Ectodermal cell (in vitro differentiated cells): ENCODE measurements at regions not wholly inside any gene's neighbourhood (a gene's known extent, or its start where the extent isn't known, plus 50 kb on each side); places are given as distances from the start of the nearest gene placed in this dataset.

Source experiments
- H3K27ac ChIP-seq: 2 replicates; pipeline ENCODE4 v1.7.0; 2013; ENCODE audit warnings: mild to moderate bottlenecking, low read depth, low read length; ENCODE audit not compliant: insufficient read depth, poor library complexity, severe bottlenecking
- H3K27me3 ChIP-seq: 2 replicates; pipeline ENCODE4 v1.7.0; 2013; ENCODE audit warnings: mild to moderate bottlenecking, low read length; ENCODE audit not compliant: insufficient read depth, control insufficient read depth, poor library complexity, severe bottlenecking
- H3K36me3 ChIP-seq: one replicate; pipeline ENCODE4 v1.7.0; 2013; ENCODE audit warnings: low read length; ENCODE audit not compliant: control insufficient read depth, insufficient read depth
- H3K4me1 ChIP-seq: one replicate; pipeline ENCODE4 v1.7.0; 2013; ENCODE audit warnings: low read length; ENCODE audit not compliant: control insufficient read depth, insufficient read depth
- H3K4me3 ChIP-seq: 2 replicates; pipeline ENCODE4 v1.7.0; 2013; ENCODE audit warnings: low read depth, low read length, control low read depth; ENCODE audit not compliant: insufficient read depth
- H3K9me3 ChIP-seq: 2 replicates; pipeline ENCODE4 v1.7.0; 2013; ENCODE audit warnings: mild to moderate bottlenecking, low read length, moderate library complexity; ENCODE audit not compliant: control insufficient read depth
- WGBS, 2 experiments: methylation state at CpG; one replicate each; pipeline ENCODE4 v1.1.7; 2013; ENCODE audit warnings: missing lambda C conversion rate in 2 of 2; 5-methylcytosine and 5-hydroxymethylcytosine counted together

DNA sequence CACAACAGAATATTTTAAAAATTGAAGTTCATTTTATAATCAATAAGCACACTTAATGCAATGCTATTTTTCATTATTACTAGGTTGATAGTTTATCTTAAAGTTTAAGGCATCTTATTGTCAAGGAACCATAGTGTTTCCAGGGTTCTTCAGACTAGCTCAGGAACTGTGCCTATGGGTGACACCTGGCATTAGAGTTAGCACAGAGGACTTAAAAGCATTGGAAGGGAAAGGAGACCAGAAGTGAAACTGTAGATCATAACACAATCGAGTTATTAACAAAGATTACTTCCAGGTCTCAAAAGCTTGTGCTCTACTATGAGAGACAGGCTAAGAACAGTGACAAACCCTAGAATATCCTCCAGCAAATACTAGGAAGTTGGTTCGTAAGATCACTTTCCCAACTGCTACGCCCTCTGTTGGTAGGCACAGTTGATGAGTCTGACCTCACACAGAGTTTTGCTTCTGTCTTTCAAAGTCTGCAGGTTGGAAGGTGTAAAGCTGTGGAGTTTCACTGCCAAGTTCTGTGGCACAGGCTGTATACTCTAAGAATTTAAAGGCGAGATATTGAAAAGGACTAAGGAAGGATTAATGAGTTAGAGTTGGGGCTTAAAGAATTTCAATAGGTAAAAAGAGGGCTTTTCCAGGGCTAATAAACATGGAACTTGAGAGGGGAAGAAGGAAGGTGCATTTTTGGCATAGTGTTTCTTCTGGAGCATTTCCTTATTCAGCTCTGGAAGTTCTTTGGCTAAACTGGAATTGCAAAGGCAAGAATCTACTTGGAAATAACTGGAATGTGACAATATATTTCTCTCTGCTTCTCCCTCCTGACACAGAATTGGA is 531.3 kb upstream of the JAG1 start:
- Histone ChIP-seq H3K27me3 (no peaks in the 10 kb centered on the region), H3K4me3 (no peak overlapping the region), H3K27ac (no peak overlapping the region), H3K36me3 (no peaks in the 10 kb centered on the region), H3K9me3 (no peaks in the 10 kb centered on the region), H3K4me1 (peaks cover 3% of the 10 kb centered on the region)
- WGBS, 2 experiments = 26 to 40% methylated on average over 4 of the region's 4 CpGs

DNA sequence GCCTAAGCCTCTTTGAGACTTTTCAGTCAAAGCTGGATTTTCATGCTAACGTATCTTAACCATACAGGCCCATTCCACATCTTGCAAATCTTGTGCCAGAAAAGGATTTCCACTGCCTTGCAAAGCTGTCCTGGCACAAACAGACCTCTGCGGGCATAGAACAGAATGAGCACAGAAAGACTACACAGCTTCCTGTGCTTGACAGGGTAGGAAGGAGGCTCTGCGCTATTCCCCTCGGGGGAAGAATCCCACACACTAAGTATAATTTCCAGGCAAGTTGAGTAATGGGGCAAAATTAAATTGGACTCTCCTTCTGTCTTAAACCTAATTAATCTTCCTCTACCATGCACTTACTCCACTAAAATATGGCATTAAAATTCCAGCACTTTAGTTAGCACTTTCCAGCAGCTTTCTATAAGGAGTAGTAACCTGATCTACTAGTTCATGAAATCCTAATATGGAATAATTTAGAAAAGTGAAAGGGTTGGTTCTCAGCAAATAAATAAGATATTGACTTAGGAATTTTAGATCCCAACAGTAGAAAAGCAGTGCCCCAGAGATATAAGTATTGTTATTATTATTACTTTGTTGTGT is 532.1 kb upstream of the JAG1 start:
- Histone ChIP-seq H3K36me3 (no peaks in the 10 kb centered on the region), H3K27me3 (no peaks in the 10 kb centered on the region), H3K4me1 (peaks cover 3% of the 10 kb centered on the region), H3K27ac (no peak overlapping the region), H3K4me3 (no peak overlapping the region), H3K9me3 (no peaks in the 10 kb centered on the region)
- WGBS, 2 experiments = 95 to 96% methylated on average over 2 to 4 of the region's 4 CpGs

DNA sequence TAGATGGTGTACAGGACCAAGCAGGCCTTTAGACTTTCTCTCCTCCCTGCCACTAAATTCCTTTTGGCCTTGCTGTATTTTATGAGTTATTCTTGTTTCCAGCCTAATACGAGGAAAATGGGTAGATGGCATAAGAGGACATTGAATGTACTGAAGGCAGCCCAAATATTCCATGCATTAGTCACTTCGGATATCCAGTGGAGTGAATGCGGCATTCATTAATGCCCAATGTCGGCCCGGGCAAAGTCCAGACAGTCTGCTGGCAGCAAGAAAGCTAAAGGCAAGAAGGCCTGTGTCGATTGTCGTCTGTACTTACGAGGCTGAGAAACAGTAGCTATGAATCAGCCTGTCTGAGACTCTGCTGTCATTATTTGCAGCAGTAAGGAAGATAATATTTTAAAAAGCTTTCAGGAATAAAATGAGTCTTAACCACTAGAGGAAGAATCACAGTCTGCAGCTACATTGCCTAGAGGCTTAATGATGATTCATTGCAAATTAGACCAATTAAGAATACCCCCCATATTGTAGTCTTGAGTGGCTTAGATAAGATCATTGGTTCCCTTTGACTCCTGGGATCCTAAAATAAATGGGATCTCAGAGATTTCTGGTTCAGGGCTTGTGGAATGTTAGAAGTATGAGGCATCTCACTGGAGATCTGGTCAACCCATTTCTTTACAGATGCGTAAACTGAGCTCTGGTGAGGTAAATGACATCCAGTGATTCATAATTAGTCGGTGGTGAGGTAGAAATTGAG is 534.1 kb upstream of the JAG1 start:
- Histone ChIP-seq H3K27ac (no peak overlapping the region), H3K27me3 (no peaks in the 10 kb centered on the region), H3K9me3 (no peaks in the 10 kb centered on the region), H3K4me1 (peaks cover 3% of the 10 kb centered on the region), H3K4me3 (no peak overlapping the region), H3K36me3 (no peaks in the 10 kb centered on the region)
- WGBS, 2 experiments = 90 to 92% methylated on average over 10 of the region's 10 CpGs

DNA sequence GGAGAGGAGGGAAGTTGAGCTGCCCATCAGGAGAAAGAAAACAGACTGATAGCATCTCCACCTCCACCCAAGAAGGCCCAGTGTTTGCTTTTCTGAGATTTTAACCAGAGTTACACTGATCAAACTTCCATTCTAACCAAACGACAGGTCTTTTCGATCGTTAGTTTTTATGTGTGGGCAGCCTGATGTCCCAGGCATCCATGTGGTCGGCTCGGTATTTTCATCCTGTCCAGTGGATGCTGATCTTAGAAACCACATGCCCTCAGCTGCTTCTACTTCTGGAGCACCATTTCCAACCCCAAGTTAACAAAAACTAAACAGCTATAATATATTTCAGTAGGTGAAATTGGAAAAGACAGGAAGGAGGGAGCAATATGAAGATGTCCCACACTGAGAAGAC is 536.8 kb upstream of the JAG1 start:
- Histone ChIP-seq H3K36me3 (no peaks in the 10 kb centered on the region), H3K27me3 (no peaks in the 10 kb centered on the region), H3K4me3 (no peak overlapping the region), H3K9me3 (no peaks in the 10 kb centered on the region), H3K4me1 (peaks cover 8% of the 10 kb centered on the region), H3K27ac (no peak overlapping the region)
- WGBS, 2 experiments = 94 to 97% methylated on average over 5 of the region's 5 CpGs

DNA sequence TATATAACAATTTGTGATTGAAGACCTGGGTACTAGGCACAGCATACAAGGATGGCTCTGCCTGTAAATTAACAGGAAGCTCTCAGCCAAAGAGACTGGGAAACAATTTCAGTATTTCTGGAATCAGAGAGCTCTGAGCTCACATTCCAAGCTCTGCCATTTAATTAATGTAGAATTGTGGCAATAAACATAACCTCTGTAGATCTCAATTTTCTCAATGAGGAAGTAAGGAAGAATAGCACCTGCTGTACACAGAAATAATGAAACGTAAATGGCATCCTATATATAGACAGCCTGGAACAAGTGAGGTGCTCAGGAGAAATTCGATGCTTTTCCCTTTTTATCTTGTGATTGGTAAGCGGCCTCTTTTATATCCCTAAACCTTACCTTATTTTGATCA is 538.5 kb upstream of the JAG1 start:
- no peaks in the 10 kb centered on the region for H3K9me3 ChIP-seq
- H3K4me1 ChIP-seq = peaks cover 7% of the 10 kb centered on the region
- H3K4me3 ChIP-seq = no peak overlapping the region
- 95 to 98% methylated on average over 3 of the region's 3 CpGs for WGBS, 2 experiments
- H3K27me3 ChIP-seq = no peaks in the 10 kb centered on the region
- no peak overlapping the region for H3K27ac ChIP-seq
- H3K36me3 ChIP-seq = no peaks in the 10 kb centered on the region

DNA sequence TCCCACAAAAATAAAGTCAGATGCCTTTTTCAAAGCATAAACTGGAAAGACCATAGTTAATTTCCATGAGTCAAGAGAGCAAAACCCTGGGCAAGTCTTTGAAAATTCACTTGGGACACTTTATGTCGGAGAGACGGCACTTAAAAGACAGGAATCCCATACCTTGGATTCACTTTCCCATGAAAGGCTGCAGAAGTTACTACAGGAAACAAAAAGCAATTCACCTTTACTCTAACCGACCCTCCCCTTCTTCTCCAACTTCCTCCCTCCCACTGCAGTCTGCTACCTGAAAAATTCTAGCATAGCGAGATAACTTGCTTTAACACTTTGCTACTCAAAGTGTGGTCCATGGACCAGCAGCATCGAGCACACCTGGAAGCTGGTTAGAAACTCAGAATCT is 539.1 kb upstream of the JAG1 start:
- Histone ChIP-seq H3K27ac (no peak overlapping the region), H3K4me3 (no peak overlapping the region), H3K27me3 (no peaks in the 10 kb centered on the region), H3K36me3 (no peaks in the 10 kb centered on the region), H3K4me1 (peaks cover 7% of the 10 kb centered on the region), H3K9me3 (no peaks in the 10 kb centered on the region)
- WGBS, 2 experiments = 87 to 88% methylated on average over 5 of the region's 5 CpGs

DNA sequence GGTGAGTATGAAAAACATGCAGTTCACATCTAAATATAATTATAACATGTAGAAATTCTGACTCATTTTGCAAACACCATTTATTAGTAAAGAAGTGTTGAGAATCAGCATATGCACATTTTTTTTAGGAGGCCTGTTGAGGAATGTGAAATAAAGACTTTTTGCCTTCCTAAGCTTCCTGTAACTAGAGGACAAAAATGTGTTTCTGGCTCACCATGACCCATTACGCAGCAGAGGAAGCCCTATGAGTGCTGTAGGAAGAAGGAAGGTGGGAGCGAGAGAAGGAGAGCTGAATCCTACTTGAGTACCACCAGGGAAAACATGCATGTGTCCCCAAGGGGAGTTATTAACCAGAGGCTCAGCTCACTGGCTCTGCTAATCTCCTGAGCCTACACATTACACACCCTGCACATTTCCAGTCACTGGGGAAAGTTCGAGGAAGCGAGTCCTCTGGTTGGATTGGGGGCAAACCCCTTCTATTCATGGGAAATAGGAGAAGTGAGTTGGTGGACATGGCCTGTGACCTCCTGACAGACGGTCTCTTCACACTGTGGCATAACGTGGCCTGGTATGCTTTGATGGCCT is 540.5 kb upstream of the JAG1 start:
- Histone ChIP-seq H3K36me3 (no peaks in the 10 kb centered on the region), H3K27me3 (no peaks in the 10 kb centered on the region), H3K9me3 (no peaks in the 10 kb centered on the region), H3K4me1 (peaks cover 7% of the 10 kb centered on the region), H3K4me3 (no peak overlapping the region), H3K27ac (no peak overlapping the region)
- WGBS, 2 experiments = 91 to 96% methylated on average over 6 of the region's 6 CpGs

DNA sequence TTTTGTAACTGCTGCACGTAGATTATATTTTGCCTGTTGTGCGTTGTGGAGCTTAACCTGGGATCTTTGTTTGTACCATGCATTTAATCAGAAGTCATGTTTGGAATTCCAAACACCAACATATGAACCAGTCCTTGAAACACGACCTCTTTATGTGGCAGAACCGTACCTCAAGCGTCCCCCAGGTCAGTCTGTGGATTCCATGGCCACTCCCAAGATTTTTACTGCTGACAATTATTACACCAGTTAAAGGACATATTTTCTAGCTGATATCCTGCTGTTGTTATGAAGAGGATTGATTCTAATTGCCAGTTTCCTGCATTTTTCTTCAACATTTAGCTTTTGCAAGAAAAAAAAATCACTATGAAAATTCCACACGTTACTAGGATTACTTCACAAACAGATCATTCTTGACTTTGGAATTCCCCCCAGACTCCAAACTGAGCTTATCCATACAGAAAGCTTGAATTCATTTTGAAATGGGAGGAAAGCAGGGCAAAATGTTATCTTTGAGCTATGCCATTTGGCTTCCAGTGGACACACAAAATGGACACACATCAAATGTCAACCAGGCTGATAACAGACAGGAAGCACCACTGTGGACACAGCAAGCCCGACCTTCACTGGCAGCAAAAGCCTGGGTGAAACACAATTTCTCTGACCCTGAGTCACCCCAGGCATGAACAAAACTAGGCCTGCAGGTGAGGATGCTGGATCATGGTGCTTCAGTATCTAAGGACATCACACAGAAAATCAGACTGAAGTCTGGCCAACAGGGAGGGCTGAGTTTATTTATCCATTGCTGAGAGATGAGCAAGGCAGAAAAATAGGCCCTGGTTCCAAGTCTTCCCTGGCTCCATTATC is 542.9 kb upstream of the JAG1 start:
- no peaks in the 10 kb centered on the region for H3K9me3 ChIP-seq
- H3K27ac ChIP-seq = no peak overlapping the region

DNA sequence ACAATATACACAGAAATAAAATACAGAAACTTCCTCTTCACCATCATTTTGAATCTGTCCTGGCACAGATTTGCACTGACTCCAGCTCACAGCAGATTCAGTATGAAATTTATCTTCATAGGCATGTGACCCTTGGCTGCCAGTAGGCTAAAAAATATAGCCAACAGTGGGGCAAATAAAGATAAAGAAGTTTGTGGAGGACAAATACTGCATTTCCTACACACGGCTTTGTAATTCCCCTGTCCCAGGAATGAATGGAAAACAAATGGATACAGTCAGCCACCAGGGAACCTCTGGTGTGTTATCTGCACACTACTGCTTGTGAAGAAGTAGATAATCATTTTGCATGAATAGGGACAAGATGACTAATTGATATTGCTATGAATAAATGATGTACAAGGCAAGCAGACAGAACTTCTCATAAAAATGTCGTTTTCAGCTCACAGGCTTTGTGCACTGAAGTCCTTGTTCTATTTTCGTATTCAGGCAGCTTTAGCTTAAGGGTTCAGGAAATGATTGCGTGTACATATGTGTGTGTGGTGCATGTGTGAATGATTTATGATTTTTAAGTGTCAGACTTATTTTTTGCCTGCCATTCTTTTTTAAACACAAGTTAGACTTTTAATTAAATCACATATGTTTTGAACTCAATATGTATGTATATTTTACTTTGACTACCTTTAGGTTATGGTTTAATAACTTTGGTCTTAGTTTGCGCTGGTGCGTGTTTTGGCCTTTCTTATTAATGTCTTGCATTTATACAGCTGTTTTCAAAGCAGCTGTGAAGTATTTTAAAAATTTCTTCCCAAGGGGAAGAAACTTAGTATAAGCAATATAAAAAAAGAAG is 543.8 kb upstream of the JAG1 start:
- H3K27ac ChIP-seq = no peak overlapping the region
- 94 to 95% methylated on average over 4 to 6 of the region's 6 CpGs for WGBS, 2 experiments

More for the DNA sequence above, 542.9 kb upstream of the JAG1 start:
- WGBS, 2 experiments = 89 to 94% methylated on average over 7 of the region's 7 CpGs
- H3K27me3 ChIP-seq = no peaks in the 10 kb centered on the region
- no peak overlapping the region for H3K4me3 ChIP-seq
- H3K4me1 ChIP-seq = peaks cover 7% of the 10 kb centered on the region
- no peaks in the 10 kb centered on the region for H3K36me3 ChIP-seq

More for the DNA sequence above, 543.8 kb upstream of the JAG1 start:
- H3K27me3 ChIP-seq = no peaks in the 10 kb centered on the region
- H3K9me3 ChIP-seq = no peaks in the 10 kb centered on the region
- H3K36me3 ChIP-seq = no peaks in the 10 kb centered on the region
- peaks cover 7% of the 10 kb centered on the region for H3K4me1 ChIP-seq
- H3K4me3 ChIP-seq = no peak overlapping the region
